IPS DF 19.7 (cell line): ENCODE measurements at regions not wholly inside any gene's neighbourhood (a gene's known extent, or its start where the extent isn't known, plus 50 kb on each side); places are given as distances from the start of the nearest gene placed in this dataset.

ENCODE experiments used
- DNase-seq: peaks from one replicate; pipeline ENCODE4 v3.0.0-alpha.2; 2013; ENCODE audit warnings: low read depth, low spot score

DNA sequence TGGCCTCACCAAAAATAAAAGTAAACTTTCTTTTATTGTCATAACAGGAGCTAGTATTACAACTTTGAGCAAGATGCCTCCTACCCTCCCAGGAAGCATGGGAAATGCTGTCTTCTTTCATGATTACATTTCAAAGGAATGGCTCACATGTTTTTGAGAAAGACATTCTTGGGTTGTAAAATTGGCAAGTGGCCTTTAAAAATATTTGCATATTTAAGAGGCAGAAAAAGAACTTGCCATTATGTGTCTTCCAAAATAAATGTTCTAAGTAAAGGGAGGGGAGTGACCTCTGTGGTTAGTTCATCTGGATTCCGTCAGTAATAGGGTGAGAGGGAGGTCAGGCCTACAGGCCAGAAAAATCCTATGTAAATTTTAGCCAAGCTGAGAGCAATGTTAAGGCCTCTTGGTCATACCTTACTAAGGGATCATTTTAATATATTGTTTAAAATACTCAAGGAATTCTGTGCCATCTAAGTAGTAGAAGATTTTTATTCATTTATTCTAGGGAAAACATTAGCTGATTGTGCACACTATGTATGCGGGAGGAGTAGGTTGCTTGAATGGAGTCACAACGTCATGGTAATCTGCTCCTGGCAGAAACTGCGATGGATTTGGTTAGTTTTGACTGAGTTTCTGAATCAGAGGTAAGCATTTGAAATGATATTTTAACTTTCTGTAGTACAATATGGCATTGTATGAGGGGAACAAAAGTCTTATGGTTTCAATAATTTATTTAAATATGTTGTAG is 1485.7 kb upstream of the CDH9 start:
- no peak for DNase-seq

DNA sequence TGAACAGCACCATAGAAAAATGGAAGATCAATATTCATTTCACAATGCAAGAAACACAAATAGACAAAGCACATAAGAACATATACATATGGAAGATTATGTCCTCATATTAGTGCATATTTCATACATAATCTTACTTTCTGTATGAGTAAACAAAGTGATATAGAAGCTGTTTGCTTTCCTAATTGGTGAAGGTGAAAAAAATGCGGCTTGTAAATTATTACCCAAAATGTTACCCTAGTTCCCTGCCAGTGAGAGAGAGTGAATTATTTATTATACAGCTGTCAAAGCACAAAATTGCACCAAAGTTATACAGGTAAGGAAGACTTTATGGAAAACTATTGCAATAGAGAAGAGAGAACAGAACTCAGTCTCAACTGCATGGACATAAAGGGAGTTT is 1485.0 kb upstream of the CDH9 start:
- no peak for DNase-seq

DNA sequence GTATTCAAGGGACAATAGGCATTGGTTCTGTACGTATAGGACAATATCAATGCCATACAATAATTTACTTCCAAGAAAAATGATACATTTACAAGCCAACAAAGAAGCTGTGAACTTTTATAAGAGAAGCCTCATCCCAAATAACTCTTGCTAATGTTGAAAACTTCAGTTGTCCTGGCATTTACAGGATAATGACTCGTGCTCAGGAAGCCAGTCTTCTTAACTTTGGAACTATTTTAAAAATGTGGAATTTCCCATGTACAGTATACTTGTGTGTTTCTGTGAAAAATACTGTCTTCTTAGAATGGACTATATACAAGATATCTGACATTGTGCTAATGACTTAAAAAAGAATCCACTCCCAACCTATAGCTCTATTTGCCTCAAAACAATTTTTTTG is 1479.3 kb upstream of the CDH9 start:
- DNase-seq, result no peak

DNA sequence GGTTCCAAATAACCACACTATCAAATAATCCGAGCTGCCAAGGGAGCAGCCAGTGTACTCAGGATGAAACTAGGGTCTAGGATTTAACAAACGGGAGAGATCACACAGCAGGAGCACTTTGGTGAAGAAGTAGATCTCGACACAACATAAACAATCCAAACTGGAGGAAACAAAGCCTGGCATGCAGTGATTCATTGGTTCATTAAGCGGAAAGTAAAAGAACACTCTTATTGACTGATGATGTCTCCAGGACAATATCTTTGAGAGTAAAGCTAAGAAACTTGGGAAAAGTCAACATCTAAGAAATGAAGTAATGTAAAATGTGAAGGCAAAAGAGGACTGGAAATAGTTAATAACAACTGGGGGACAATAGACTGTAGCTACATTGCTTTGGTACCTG is 1478.3 kb upstream of the CDH9 start:
- DNase-seq, result no peak

DNA sequence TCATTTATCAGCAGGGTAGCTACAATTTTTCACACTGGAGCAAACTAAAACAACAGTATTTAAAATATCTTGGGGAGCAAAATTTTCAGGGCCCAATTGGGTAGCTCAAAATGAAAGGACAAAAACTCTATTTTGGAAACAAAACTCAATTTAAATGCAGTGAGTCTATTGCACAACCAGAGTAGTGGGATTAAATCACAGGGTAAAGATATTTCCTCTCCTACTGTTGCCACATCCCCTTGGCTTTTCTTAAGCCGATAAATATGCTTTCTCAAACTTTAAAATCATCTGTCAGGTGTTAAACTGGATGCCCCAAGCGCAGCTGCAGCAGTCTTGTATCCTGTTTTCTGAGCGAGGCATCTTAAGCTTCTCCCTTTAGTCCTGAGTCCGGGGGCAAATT is 1474.3 kb upstream of the CDH9 start:
- DNase-seq, result no peak

DNA sequence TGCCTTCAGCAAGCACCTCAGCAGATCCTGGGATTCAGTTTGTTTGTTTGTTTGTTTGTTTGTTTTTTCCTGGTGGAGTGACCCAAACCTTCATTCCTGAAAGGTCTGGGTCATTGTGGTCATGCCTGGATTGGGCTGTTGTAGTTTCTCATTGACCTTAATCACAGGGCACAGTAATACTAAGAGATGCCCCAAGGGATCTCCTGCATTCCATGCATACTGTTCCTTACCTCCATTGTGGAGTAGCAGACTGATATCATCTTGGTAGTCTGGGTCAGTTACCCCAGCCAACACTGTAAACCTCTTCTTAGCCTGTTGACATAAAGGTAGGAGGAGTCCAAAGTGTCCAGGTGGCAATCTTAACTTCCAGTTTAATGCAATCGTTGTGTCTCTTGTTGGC is 1466.7 kb upstream of the CDH9 start:
- DNase-seq, result no peak

DNA sequence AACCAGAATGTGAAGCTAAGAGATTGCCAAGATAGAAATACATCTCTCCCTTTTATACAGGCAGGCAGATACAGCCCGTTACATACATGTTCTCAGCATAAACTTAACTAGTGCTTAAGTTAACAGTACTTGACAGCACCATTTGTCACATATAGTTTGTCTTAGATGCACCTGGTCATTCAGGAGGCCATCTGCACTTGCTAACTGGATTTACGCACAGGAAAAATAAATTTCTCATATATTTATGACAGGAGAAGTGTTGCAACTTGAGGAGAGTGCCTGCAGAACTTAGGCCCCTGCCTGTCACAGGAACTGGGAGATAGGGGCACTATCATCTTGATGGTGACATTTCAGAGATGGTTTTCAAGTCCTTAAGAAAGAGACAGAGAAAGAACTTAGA is 1462.1 kb upstream of the CDH9 start:
- DNase-seq, result no peak

DNA sequence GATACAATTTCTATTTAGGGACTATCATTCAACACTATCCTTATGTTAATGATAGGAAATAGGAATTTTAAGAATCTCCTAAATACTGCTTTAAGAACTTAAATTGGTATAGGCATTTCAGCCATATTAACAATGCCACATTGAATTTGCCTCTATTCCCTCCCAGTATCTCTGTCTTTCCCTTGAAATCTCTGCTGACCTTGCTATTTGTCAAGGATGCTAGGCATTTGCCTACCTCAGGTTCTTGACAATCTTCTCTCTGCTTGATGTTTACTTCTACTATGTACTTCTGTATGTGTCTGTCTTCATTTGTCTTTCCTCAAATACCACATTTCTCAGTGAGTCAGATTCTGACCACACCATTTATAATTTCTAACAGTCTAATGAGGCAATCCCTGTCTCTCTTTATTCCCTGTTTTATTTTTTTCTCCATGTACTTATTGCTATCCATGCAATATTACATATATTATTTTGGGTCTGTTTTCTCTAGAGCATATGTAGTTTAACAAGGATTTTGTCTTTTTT is 1461.4 kb upstream of the CDH9 start:
- no peak for DNase-seq

DNA sequence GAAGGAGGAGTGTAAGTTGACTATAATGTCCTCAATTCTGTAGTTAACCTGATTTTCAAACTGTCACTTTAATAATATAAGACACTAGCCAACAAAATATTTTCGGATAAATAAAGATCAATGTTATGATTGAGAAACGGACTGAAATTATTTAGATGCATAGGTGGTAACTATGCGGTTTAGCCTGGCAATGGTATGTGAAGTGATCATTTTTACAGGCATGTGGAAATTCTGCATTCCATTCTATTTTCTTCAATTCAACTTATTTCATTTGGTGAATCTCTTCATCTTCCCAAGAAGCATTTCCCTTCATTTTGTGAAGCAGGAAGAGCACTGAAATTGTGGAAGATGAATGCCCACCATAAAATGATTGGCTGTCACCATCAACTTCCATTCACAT is 1457.5 kb upstream of the CDH9 start:
- DNase-seq, result no peak

DNA sequence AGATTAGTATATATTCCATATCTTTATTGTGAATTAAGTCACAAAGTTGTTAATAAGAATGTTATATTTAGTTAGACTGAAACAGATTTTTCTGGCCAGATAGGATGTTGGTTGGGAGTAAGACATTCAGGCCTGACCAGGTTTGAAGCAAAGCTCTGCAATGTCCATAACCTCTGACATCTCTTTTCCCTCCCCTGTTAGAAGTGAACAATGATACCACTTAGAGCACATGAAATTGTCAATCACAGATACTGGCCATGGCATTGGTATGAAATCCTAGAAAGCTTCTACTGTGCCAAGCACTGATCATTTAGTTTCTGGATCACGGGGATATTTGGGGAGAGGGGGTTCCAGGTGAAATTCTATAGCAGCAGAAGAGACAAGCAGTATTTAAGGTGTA is 1455.1 kb upstream of the CDH9 start:
- no peak for DNase-seq

DNA sequence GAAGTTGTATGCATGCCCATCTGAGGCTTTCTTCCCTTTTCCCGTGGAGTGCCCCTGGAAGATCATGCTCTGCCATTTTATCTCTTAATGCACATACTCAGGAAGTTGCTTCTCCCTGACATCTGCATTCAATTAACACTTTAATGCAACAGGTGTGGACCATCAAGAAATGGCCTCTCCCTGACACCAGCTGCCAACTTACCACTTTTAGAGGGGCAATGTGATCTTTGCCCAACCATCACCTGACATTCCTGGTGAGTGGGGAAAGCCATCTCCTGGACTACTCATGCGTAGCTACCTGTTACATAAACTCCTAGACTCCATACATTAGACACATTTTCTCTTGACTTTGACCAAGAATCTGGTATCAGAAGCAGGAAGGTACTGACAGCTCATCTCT is 1450.4 kb upstream of the CDH9 start:
- no peak for DNase-seq

DNA sequence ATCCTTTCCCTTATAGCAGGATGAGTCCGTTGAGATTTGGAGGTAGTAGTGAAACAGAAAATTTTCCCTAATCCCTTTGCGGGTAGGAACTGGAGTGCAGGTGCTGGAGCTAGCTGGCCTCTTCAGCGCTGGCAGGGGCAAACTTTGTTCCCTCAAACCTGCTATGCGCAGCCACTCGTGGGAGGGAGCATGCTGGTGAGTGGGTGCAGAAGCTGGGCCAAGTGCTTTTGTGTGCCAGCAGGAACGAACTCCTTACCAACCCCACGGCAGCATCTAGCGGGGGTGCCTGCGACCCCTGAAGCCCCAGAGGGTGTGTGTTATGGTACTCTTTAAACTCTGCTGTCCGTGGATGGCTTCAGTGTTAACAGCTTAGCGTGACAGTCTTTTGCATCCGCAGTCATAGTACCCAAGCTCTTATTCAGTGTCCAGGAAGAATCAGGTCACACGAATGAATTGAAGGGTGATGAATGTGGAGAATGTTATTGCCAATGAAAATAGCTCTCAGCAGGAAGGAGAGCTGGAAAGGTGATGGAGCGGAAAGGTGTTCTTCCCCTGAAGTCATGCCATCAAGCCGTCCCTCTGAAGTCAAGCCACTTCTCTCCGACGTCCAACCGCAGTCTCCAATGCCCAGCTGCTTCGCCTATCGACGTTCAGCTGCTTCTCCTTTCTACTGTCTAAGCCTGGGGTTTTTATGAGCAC is 1445.1 kb upstream of the CDH9 start:
- DNase-seq, result no peak

DNA sequence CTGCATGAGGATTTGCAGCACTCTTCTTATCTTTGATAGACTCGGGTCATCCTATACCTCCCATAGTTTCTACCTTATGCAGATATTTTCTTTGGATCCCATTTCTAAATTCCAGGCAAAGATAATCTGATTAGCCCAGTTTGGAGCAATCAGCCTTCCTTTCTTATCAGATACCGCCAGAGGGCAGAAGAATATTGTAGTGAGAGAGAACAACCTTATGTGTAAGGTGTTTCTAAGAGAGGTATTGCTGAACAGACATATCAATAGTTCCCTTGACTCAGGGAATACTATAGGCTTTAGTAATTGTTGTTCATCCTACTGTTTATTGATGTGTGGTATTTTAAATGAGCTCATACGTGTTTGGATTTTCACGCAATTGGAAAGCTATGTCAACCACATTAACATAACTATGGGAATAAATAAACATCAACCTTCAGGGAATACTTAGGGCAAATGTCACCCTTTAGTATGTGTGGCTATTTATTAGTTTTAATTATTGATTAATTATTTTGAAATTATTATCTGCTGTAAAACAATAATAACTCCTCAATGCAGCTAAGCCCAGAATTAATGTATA is 1435.2 kb upstream of the CDH9 start:
- DNase-seq, result no peak

DNA sequence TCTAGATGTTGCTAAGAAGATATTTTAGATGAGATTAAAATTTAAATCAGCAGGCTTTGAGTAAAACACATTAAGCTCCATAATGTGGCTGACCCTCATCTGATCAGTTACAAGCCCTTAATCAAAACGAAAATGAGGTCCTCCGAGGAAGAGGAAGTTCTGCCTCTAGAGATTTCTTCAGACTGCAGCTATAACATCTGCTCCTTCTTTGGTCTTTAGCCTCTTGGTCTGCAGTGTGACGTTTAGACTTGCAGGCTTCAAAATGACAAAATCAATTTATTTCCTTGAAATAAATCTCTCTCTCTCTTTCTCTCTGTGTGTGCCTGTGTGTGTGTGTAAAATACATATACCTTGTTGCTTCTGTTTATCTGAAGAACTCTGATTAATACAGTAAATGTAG is 1429.8 kb upstream of the CDH9 start:
- no peak for DNase-seq

DNA sequence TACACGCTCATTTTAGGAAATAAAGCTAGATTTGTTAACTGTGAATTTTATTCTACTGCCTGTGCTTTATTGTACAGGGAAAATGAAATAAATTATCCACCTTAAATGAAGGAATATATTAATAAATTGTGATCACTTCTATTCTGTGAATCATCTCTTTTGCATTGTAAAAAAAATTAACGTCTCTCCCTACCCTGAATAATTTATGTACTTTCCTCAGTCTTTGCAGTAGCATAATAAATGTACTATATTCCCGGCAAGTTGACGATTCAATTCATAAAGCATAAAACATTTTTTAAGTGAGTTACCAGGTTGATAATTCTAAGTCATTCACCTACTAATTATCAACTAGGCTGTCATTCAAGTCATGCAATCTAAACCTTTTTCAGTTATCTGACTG is 1425.3 kb upstream of the CDH9 start:
- DNase-seq, result no peak

DNA sequence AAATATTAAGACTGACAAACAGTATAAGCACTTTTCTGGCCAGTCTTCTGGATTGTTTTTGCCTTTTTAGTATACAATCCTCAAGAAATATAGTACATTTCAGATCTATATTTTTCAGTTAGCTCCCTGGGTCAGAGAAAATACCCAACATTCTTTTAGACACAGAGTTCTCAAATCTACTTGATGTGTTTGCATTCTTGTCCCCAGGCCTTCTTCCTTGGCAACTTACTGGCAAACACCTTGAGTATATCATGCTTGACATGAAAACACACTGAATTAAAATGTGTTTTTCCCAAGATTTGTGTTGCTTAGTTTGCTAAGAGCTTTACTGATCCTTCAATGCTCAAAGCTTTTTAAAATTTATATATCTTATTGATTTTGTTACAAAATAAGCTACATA is 1413.1 kb upstream of the CDH9 start:
- no peak for DNase-seq

DNA sequence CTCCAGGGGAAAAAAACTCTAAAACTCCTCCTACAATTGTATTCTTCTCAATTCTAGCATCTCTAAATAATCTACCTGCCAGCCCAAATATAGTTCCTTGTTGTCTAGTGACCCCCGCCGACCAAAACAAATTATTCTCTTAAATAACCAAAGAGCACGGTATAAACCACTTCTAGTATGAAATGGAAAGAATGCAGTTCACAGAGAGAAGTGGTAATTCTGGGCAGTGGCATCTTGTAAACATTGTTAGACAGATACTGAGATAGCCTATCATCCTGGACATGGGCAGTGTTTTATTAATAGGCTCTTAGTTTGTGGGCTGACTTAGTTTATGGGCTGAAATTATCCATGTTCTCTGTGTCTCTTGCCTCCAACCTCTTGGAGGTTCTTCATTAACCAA is 1412.6 kb upstream of the CDH9 start:
- DNase-seq, result no peak

DNA sequence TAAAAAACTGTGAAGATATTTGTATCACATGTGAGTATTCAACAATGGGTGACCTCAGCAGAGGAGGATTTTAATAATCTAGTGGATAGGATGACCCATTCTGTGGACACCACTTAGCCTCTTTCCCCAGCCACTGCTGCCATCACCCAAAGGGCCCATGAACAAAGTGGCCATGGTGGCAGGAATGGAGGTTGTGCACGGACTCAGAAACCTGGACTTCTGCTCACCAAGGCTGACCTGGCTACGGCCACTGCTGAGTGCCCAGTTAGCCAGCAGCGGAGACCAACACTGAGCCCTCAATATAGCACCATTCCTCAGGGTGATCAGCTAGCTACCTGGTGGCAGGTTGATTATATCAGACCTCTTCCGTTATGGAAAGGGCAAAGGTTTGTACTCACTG is 1410.4 kb upstream of the CDH9 start:
- DNase-seq, result no peak

DNA sequence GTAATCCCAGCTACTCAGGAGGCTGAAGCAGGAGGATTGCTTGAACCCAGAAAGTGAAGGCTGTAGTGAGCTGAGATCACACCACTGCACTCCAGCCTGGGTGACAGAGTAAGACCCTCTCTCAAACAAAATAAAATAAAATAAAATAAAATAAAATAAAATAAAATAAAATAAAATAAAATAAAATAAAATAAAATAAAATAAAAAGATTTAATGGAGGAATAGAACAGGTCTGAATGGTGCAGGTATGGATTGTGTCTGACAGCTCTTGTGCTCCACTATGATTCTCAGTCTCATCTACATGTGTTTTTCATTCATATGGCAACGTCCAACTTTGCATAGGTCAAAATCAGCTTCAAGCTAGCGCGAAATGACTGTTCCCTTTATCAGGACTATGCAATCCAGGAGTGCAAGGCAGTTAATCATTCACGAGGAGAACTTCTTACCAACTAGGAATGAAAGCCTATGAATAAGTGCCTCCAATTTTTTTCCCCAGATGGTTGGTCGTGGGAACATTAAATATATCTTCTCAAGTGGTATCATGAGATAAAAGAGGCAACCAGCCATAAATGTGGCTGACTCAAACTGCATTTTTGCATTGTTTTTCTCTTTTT is 1392.3 kb upstream of the CDH9 start:
- no peak for DNase-seq

DNA sequence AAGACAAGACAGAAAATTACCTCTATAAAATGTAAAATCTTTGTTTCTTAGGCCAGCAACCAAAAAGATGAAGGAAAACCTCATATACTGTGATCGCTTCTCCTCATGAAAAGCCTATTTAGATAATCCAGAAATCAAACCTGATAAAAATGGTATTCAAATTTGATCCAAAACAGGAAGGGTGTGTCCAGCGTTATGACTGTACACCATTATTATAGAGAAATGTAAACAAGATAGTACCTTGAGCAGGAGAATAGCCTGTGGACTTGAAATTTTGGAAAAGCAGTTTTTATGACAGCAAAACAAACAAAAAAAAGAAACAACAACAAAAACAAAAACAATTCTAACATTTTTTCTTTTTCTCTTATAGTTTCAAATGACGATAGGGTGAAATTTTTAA is 1382.8 kb upstream of the CDH9 start:
- DNase-seq, result no peak

DNA sequence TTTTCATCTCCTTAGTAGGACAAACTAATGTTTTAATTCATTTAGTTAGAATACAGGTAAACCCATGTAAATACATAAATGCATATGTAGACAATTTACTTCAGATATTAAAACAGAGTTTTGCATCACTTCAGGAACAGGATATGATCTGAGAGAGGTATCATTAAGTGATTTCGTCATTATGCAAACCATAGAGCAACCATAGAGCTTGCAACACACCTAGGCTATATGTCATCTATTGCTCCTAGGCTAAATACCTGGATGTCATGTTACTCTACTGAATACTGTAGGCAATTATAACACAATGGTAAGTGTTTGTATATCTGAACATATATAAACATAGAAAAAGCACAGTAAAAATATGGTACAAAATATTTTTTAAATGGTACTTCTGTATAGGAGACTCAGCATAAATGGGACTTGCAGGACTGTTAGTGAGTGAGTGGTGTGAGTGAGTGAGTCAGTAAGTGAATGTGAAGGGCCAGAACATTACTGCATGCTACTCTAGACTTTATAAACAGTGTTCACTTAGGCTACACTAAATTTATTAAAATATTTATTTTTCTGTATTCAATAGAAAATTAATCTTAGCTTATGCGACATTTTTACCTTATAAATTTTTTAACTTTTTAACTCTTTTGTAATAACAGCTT is 1377.5 kb upstream of the CDH9 start:
- DNase-seq, result no peak

DNA sequence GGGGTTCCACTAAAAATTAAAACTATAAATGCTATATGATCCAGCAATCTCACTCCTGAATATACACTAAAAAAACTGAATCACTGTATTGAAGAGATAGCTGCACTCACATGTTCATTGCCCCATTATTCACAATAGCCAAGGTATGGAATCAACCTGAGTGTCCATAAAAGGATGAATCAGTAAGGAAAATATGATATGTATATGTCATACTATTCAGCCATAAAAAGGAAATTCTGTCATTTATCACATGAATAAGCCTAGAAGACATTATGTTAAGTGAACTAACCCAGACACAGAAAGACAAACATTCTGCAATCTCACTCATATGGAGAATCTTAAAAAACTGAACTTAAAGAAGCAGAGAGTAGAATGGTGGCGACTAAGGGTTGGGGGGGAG is 1376.2 kb upstream of the CDH9 start:
- no peak for DNase-seq
